ENCODE measurements at regions not wholly inside any gene's neighbourhood (a gene's known extent, or its start where the extent isn't known, plus 50 kb on each side); places are given as distances from the start of the nearest gene placed in this dataset.

- Histone ChIP-seq H3K4me3 (ENCODE audit: low read depth in 1 of 2, low read length in 2 of 2) (no peak overlapping the region), H3K36me3 (ENCODE audit: control insufficient read depth in 1 of 2, insufficient read depth in 2 of 2, low read length in 2 of 2) (no peaks in the 10 kb centered on the region), H3K4me1 (ENCODE audit: control insufficient read depth in 1 of 2, insufficient read depth in 2 of 2, low read length in 2 of 2) (no peaks in the 10 kb centered on the region), H3K27ac (ENCODE audit: low read length) (no peak overlapping the region), H3K27me3 (ENCODE audit: low read depth, low read length) (no peaks in the 10 kb centered on the region), H3K9me3 (ENCODE audit: control insufficient read depth in 1 of 2, low read length in 2 of 2) (peaks cover 0 to 2% of the 10 kb centered on the region in 2 donors)
Measured at GRCh38 chr15:46441294-46442062, 806.6 kb downstream of the SQOR start.

GRCh38 chr15:46442184-46442583, 807.4 kb downstream of the SQOR start:
- Histone ChIP-seq H3K9me3 (ENCODE audit: control insufficient read depth in 1 of 2, low read length in 2 of 2) (peaks cover 0 to 2% of the 10 kb centered on the region in 2 donors), H3K4me3 (ENCODE audit: low read depth in 1 of 2, low read length in 2 of 2) (no peak overlapping the region), H3K36me3 (ENCODE audit: control insufficient read depth in 1 of 2, insufficient read depth in 2 of 2, low read length in 2 of 2) (no peaks in the 10 kb centered on the region), H3K27ac (ENCODE audit: low read length) (no peak overlapping the region), H3K4me1 (ENCODE audit: control insufficient read depth in 1 of 2, insufficient read depth in 2 of 2, low read length in 2 of 2) (no peaks in the 10 kb centered on the region), H3K27me3 (ENCODE audit: low read depth, low read length) (no peaks in the 10 kb centered on the region)

- Histone ChIP-seq H3K4me1 (ENCODE audit: control insufficient read depth in 1 of 2, insufficient read depth in 2 of 2, low read length in 2 of 2) (no peaks in the 10 kb centered on the region), H3K4me3 (ENCODE audit: low read depth in 1 of 2, low read length in 2 of 2) (no peak overlapping the region), H3K36me3 (ENCODE audit: control insufficient read depth in 1 of 2, insufficient read depth in 2 of 2, low read length in 2 of 2) (no peaks in the 10 kb centered on the region), H3K27ac (ENCODE audit: low read length) (no peak overlapping the region), H3K27me3 (ENCODE audit: low read depth, low read length) (no peaks in the 10 kb centered on the region), H3K9me3 (ENCODE audit: control insufficient read depth in 1 of 2, low read length in 2 of 2) (peaks cover 0 to 2% of the 10 kb centered on the region in 2 donors)
Measured at GRCh38 chr15:46442901-46443590, 808.2 kb downstream of the SQOR start.

DNA sequence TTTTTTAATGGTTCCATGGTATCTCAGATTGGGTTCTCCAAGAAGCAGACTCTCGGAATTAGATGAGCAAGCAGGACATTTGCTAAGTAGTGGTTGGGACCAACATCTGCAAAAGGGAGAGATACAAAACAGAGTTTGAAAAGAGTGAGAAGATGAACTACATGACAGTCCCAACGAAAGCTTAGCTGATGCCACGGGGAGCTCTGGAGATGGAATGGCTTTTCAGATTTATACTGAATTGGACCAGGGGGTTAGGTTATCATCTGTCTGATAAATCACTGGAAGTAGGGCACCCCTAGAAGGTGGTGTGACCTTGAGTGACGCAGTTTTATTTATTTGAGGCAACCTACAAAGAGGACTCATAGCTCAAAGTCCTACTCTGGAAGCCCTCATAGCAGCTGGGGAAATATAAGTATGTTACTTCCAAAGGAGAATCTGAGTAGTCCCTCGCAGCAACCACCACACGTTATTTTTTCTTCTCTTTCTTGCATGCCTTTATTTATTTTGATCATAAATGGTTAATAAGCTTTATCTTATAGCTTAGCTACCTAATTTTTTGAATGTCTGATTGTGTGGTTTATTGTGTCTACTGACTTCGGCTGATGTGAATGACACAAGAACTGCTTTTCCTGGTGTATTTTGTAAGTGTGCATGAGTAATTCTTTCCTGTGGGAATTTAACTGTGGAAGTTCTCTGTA, 815.4 kb downstream of the SQOR start:
- Histone ChIP-seq H3K27me3 (ENCODE audit: low read depth, low read length) (no peaks in the 10 kb centered on the region), H3K4me3 (ENCODE audit: low read depth in 1 of 2, low read length in 2 of 2) (no peak overlapping the region), H3K4me1 (ENCODE audit: control insufficient read depth in 1 of 2, insufficient read depth in 2 of 2, low read length in 2 of 2) (no peaks in the 10 kb centered on the region), H3K27ac (ENCODE audit: low read length) (no peak overlapping the region), H3K9me3 (ENCODE audit: control insufficient read depth in 1 of 2, low read length in 2 of 2) (peaks cover 0 to 2% of the 10 kb centered on the region in 2 donors), H3K36me3 (ENCODE audit: control insufficient read depth in 1 of 2, insufficient read depth in 2 of 2, low read length in 2 of 2) (no peaks in the 10 kb centered on the region)

- Histone ChIP-seq H3K27ac (ENCODE audit: low read length) (no peak overlapping the region), H3K4me1 (ENCODE audit: control insufficient read depth in 1 of 2, insufficient read depth in 2 of 2, low read length in 2 of 2) (no peaks in the 10 kb centered on the region), H3K9me3 (ENCODE audit: control insufficient read depth in 1 of 2, low read length in 2 of 2) (no peaks in the 10 kb centered on the region), H3K27me3 (ENCODE audit: low read depth, low read length) (no peaks in the 10 kb centered on the region), H3K4me3 (ENCODE audit: low read depth in 1 of 2, low read length in 2 of 2) (no peak overlapping the region), H3K36me3 (ENCODE audit: control insufficient read depth in 1 of 2, insufficient read depth in 2 of 2, low read length in 2 of 2) (no peaks in the 10 kb centered on the region)
Measured at GRCh38 chr15:46450810-46451182, 816.0 kb downstream of the SQOR start.

- H3K27ac ChIP-seq (ENCODE audit: low read length): no peak overlapping the region
- no peak overlapping the region for H3K4me3 ChIP-seq (ENCODE audit: low read depth in 1 of 2, low read length in 2 of 2)
- no peaks in the 10 kb centered on the region for H3K4me1 ChIP-seq (ENCODE audit: control insufficient read depth in 1 of 2, insufficient read depth in 2 of 2, low read length in 2 of 2)
- H3K36me3 ChIP-seq (ENCODE audit: control insufficient read depth in 1 of 2, insufficient read depth in 2 of 2, low read length in 2 of 2): no peaks in the 10 kb centered on the region
- H3K27me3 ChIP-seq (ENCODE audit: low read depth, low read length): no peaks in the 10 kb centered on the region
- no peaks in the 10 kb centered on the region for H3K9me3 ChIP-seq (ENCODE audit: control insufficient read depth in 1 of 2, low read length in 2 of 2)
Measured at GRCh38 chr15:46452297-46452820, 817.5 kb downstream of the SQOR start.

GRCh38 chr15:46456456-46456855, 821.6 kb downstream of the SQOR start:
- Histone ChIP-seq H3K36me3 (ENCODE audit: control insufficient read depth in 1 of 2, insufficient read depth in 2 of 2, low read length in 2 of 2) (no peaks in the 10 kb centered on the region), H3K4me1 (ENCODE audit: control insufficient read depth in 1 of 2, insufficient read depth in 2 of 2, low read length in 2 of 2) (no peaks in the 10 kb centered on the region), H3K27me3 (ENCODE audit: low read depth, low read length) (no peaks in the 10 kb centered on the region), H3K9me3 (ENCODE audit: control insufficient read depth in 1 of 2, low read length in 2 of 2) (no peaks in the 10 kb centered on the region), H3K27ac (ENCODE audit: low read length) (no peak overlapping the region), H3K4me3 (ENCODE audit: low read depth in 1 of 2, low read length in 2 of 2) (no peak overlapping the region)

GRCh38 chr15:46460431-46461094, 825.7 kb downstream of the SQOR start:
- H3K4me3 ChIP-seq (ENCODE audit: low read depth in 1 of 2, low read length in 2 of 2): no peak overlapping the region
- H3K27me3 ChIP-seq (ENCODE audit: low read depth, low read length): no peaks in the 10 kb centered on the region
- no peaks in the 10 kb centered on the region for H3K9me3 ChIP-seq (ENCODE audit: control insufficient read depth in 1 of 2, low read length in 2 of 2)
- no peak overlapping the region for H3K27ac ChIP-seq (ENCODE audit: low read length)
- no peaks in the 10 kb centered on the region for H3K4me1 ChIP-seq (ENCODE audit: control insufficient read depth in 1 of 2, insufficient read depth in 2 of 2, low read length in 2 of 2)
- H3K36me3 ChIP-seq (ENCODE audit: control insufficient read depth in 1 of 2, insufficient read depth in 2 of 2, low read length in 2 of 2): no peaks in the 10 kb centered on the region

DNA sequence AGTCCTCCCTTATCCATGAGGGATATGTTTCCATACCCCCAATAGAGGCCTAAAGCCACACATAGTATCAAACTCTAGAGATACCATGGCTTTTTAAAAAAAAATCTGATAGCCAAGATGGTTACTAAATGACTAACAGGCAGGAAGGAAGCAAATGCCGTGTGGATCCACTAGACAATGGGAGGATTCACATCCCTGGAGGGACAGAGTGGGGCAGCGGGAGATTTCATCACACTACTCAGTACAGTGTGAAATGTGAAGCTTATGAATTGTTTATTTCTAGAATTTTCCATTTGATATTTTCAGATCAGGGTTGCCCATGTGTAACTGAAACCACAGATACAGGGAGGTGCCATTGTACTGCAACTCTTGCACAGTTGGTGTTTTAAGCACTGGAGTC, 826.6 kb downstream of the SQOR start:
- no peak overlapping the region for H3K27ac ChIP-seq (ENCODE audit: low read length)
- no peaks in the 10 kb centered on the region for H3K4me1 ChIP-seq (ENCODE audit: control insufficient read depth in 1 of 2, insufficient read depth in 2 of 2, low read length in 2 of 2)
- no peaks in the 10 kb centered on the region for H3K9me3 ChIP-seq (ENCODE audit: control insufficient read depth in 1 of 2, low read length in 2 of 2)
- H3K27me3 ChIP-seq (ENCODE audit: low read depth, low read length): no peaks in the 10 kb centered on the region
- no peaks in the 10 kb centered on the region for H3K36me3 ChIP-seq (ENCODE audit: control insufficient read depth in 1 of 2, insufficient read depth in 2 of 2, low read length in 2 of 2)
- H3K4me3 ChIP-seq (ENCODE audit: low read depth in 1 of 2, low read length in 2 of 2): no peak overlapping the region

DNA sequence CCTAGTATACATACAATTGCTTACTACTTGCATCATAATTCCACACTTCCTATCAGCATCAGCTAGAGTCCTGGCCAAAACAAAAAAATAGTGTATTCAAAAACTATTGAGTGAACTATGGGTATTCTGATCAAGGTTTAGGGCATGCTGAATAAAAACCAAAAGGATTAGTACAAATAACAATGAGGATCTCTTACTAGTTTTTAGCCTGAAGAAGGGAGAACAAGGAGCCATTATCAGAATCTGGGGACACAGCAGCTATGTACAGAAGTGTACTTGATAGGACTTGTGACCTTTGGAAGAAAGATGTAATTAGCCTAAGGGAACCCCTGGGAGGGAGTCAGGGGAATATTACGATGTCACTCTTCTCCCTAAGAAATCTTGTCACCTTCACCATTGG, 832.2 kb downstream of the SQOR start:
- Histone ChIP-seq H3K9me3 (ENCODE audit: control insufficient read depth in 1 of 2, low read length in 2 of 2) (no peaks in the 10 kb centered on the region), H3K27me3 (ENCODE audit: low read depth, low read length) (no peaks in the 10 kb centered on the region), H3K27ac (ENCODE audit: low read length) (no peak overlapping the region), H3K4me1 (ENCODE audit: control insufficient read depth in 1 of 2, insufficient read depth in 2 of 2, low read length in 2 of 2) (no peaks in the 10 kb centered on the region), H3K36me3 (ENCODE audit: control insufficient read depth in 1 of 2, insufficient read depth in 2 of 2, low read length in 2 of 2) (no peaks in the 10 kb centered on the region), H3K4me3 (ENCODE audit: low read depth in 1 of 2, low read length in 2 of 2) (no peak overlapping the region)

GRCh38 chr15:46471096-46471495, 836.3 kb downstream of the SQOR start:
- Histone ChIP-seq H3K9me3 (ENCODE audit: control insufficient read depth in 1 of 2, low read length in 2 of 2) (peaks cover 0 to 2% of the 10 kb centered on the region in 2 donors), H3K27me3 (ENCODE audit: low read depth, low read length) (no peaks in the 10 kb centered on the region), H3K4me1 (ENCODE audit: control insufficient read depth in 1 of 2, insufficient read depth in 2 of 2, low read length in 2 of 2) (no peaks in the 10 kb centered on the region), H3K27ac (ENCODE audit: low read length) (no peak overlapping the region), H3K36me3 (ENCODE audit: control insufficient read depth in 1 of 2, insufficient read depth in 2 of 2, low read length in 2 of 2) (no peaks in the 10 kb centered on the region), H3K4me3 (ENCODE audit: low read depth in 1 of 2, low read length in 2 of 2) (no peak overlapping the region)

Measured in muscle layer of duodenum (tissue), 2 donors.